ENCODE measurements at regions not wholly inside any gene's neighbourhood (a gene's known extent, or its start where the extent isn't known, plus 50 kb on each side); places are given as distances from the start of the nearest gene placed in this dataset.

DNA sequence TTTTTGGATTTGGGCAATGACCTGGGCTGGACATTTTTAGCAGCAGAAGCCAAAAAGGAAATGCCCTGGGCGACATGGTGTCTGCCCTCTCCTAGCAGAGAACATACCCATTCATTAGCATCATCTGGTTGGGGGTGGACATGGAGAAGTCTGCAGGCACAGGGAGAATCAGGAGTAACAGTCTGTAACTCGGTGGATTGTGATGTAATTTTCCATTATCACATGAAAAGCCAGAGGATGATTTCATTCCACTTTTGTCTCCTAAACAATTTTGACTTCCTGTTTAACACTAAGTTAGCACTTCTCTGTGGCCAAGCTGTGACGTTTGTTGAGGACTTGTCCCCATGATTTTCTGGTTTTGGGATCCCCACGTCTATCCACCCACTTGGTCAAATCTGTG, 153.8 kb upstream of the HABP2 start:
- TF ChIP-seq POLR2A (IDR thresholded peaks at IDR 0.05; ENCODE audit: low read depth, low read length): no peak
- TF ChIP-seq POLR2AphosphoS5 (IDR thresholded peaks at IDR 0.05; ENCODE audit: low read depth, low read length): no peak
- no peak for TF ChIP-seq TAF1 (IDR thresholded peaks at IDR 0.05; ENCODE audit: borderline replicate concordance, low read depth, low read length)

Measured in GM12892 (cell line).